HL-60 (cell line): ENCODE measurements at regions not wholly inside any gene's neighbourhood (a gene's known extent, or its start where the extent isn't known, plus 50 kb on each side); places are given as distances from the start of the nearest gene placed in this dataset.

Source experiments
- DNase-seq, 2 experiments: peaks; one replicate each; pipeline ENCODE4 v3.0.0-alpha.2; 2010 to 2020; ENCODE audit warnings: low read depth in 1 of 2, low spot score in 1 of 2
- H3K27ac ChIP-seq: fragments of 250-450 bp; sonication (Bioruptor Pico); replicated peaks from 2 replicates; pipeline ENCODE4 v1.5.1; 2020; ENCODE audit warnings: mild to moderate bottlenecking, moderate library complexity
- H3K27me3 ChIP-seq: fragments of 250-450 bp; sonication (Bioruptor Pico); 2 replicates; pipeline ENCODE4 v1.5.1; 2021; ENCODE audit warnings: mild to moderate bottlenecking, moderate library complexity; ENCODE audit not compliant: insufficient read depth, poor library complexity, severe bottlenecking
- H3K4me3 ChIP-seq: replicated peaks from 2 replicates; pipeline ENCODE4 v1.5.1; 2011; ENCODE audit warnings: mild to moderate bottlenecking, control low read depth, low read length; ENCODE audit not compliant: insufficient read depth
- GABPA ChIP-seq: IDR thresholded peaks from 2 replicates; pipeline ENCODE4 v1.6.1; 2012; ENCODE audit warnings: low read depth
- POLR2AphosphoS5 ChIP-seq: IDR thresholded peaks from 2 replicates; pipeline ENCODE4 v1.6.1; 2012; ENCODE audit warnings: low read depth
- SPI1 ChIP-seq: IDR thresholded peaks from 2 replicates; pipeline ENCODE4 v1.6.1; 2012; ENCODE audit warnings: low read depth, mild to moderate bottlenecking, borderline replicate concordance
- TF ChIP-seq, protein P1 (sequence below): IDR thresholded peaks from one replicate; pipeline ENCODE4 v1.5.1; 2011; ENCODE audit warnings: low read length, control low read depth, inconsistent platforms; ENCODE audit not compliant: insufficient read depth
- TF ChIP-seq, protein P2 (sequence below): IDR thresholded peaks from 2 replicates; pipeline ENCODE4 v1.6.1; 2012; ENCODE audit warnings: low read depth; ENCODE audit not compliant: insufficient replicate concordance

DNA sequence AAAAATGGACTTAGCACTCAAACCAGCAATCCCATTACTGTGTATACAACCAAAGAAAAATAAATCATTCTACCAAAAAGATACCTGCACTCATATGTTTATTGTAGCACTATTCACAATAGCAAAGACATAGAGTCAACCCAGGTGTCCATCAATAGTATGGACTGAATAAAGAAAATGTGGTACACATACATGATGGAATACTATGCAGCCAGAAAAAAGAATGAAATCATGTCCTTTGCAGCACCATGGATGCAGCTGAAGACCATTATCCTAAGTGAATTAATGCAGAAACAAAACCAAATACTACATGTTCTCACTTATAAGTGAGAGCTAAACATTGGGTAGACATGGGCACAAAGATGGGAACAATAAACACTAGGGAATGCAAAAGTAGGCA is 236.8 kb upstream of the POU5F2 start:
- no peaks in the 10 kb centered on the region for H3K27me3 ChIP-seq
- H3K27ac ChIP-seq, result no peak overlapping the region
- no peak overlapping the region for H3K4me3 ChIP-seq
- TF ChIP-seq SPI1 (no peak), GABPA (no peak), POLR2AphosphoS5 (no peak)
- TF ChIP-seq, protein P1, sequence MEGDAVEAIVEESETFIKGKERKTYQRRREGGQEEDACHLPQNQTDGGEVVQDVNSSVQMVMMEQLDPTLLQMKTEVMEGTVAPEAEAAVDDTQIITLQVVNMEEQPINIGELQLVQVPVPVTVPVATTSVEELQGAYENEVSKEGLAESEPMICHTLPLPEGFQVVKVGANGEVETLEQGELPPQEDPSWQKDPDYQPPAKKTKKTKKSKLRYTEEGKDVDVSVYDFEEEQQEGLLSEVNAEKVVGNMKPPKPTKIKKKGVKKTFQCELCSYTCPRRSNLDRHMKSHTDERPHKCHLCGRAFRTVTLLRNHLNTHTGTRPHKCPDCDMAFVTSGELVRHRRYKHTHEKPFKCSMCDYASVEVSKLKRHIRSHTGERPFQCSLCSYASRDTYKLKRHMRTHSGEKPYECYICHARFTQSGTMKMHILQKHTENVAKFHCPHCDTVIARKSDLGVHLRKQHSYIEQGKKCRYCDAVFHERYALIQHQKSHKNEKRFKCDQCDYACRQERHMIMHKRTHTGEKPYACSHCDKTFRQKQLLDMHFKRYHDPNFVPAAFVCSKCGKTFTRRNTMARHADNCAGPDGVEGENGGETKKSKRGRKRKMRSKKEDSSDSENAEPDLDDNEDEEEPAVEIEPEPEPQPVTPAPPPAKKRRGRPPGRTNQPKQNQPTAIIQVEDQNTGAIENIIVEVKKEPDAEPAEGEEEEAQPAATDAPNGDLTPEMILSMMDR, result no peak
- TF ChIP-seq, protein P2, sequence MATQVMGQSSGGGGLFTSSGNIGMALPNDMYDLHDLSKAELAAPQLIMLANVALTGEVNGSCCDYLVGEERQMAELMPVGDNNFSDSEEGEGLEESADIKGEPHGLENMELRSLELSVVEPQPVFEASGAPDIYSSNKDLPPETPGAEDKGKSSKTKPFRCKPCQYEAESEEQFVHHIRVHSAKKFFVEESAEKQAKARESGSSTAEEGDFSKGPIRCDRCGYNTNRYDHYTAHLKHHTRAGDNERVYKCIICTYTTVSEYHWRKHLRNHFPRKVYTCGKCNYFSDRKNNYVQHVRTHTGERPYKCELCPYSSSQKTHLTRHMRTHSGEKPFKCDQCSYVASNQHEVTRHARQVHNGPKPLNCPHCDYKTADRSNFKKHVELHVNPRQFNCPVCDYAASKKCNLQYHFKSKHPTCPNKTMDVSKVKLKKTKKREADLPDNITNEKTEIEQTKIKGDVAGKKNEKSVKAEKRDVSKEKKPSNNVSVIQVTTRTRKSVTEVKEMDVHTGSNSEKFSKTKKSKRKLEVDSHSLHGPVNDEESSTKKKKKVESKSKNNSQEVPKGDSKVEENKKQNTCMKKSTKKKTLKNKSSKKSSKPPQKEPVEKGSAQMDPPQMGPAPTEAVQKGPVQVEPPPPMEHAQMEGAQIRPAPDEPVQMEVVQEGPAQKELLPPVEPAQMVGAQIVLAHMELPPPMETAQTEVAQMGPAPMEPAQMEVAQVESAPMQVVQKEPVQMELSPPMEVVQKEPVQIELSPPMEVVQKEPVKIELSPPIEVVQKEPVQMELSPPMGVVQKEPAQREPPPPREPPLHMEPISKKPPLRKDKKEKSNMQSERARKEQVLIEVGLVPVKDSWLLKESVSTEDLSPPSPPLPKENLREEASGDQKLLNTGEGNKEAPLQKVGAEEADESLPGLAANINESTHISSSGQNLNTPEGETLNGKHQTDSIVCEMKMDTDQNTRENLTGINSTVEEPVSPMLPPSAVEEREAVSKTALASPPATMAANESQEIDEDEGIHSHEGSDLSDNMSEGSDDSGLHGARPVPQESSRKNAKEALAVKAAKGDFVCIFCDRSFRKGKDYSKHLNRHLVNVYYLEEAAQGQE, result no peak
- DNase-seq, result no peak

DNA sequence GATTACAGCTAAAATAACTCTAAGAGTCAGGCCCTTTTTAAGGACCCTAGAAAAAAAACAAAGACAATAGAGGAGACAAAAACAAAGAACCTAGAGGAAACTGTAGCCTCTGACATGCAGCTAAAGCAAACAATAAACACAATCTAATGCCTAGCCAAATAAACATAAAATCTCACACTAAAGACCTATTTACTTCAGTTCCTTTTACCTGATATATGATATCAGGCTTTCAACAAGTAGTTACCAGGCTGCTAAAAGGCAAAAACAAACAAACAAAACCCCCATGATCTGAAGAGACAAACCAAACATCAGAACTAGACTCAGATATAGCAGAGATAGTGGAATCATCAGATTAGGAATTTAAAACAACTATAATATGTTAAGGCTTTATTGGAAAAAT is 226.5 kb upstream of the POU5F2 start:
- no peak overlapping the region for H3K4me3 ChIP-seq
- TF ChIP-seq, protein P2, result no peak
- TF ChIP-seq GABPA, result no peak
- TF ChIP-seq SPI1, result no peak
- no peak for TF ChIP-seq POLR2AphosphoS5
- TF ChIP-seq, protein P1, result no peak
- no peaks in the 10 kb centered on the region for H3K27me3 ChIP-seq
- no peak overlapping the region for H3K27ac ChIP-seq
- no peak for DNase-seq

DNA sequence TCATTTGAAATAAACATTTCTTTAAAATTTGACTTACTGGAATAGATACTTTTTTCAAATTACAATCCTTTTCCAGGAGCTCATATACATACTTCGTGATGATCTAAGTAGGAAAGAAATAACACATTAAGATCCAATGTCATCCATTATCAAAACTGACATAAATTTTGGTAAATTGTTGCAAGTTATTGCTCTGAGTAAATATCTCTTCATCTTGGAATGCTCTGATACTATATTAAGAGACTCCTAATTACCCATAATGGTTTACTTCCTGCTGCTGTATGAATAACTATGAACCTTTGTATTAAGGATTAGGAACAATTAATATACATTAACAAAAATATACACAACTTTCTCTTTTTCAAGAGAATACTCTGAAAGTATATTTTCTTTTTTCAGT is 223.0 kb upstream of the POU5F2 start:
- H3K4me3 ChIP-seq, result no peak overlapping the region
- no peaks in the 10 kb centered on the region for H3K27me3 ChIP-seq
- no peak for DNase-seq
- no peak for TF ChIP-seq GABPA
- no peak for TF ChIP-seq SPI1
- TF ChIP-seq, protein P1, result no peak
- no peak for TF ChIP-seq POLR2AphosphoS5
- TF ChIP-seq, protein P2, result no peak
- H3K27ac ChIP-seq, result no peak overlapping the region
